Common myeloid progenitor, CD34-positive (primary cell): ENCODE measurements at regions not wholly inside any gene's neighbourhood (a gene's known extent, or its start where the extent isn't known, plus 50 kb on each side); places are given as distances from the start of the nearest gene placed in this dataset.

Experiments
- CTCF ChIA-PET: fragments of 350-600 bp; sonication (Branson Sonifier 250); formaldehyde crosslinking; loops from one replicate; lab custom pipeline; 2021; ENCODE audit warnings: antibody characterized with exemption; lab: Charles Lee
- POLR2A ChIA-PET: fragments of 350-600 bp; sonication (Branson Sonifier 250); formaldehyde crosslinking; loops from one replicate; lab custom pipeline; 2021; ENCODE audit warnings: antibody characterized with exemption; lab: Charles Lee
- DNase-seq, 3 donors: peaks; one replicate each; pipeline versions ENCODE4 v3.0.0 to v3.0.0-alpha.2; 2013
- H3K27ac ChIP-seq, 2 experiments: 1 replicate in 1 of 2; 2 replicates in 1 of 2; pipeline ENCODE4 v1.7.0; 2013; ENCODE audit warnings: inconsistent platforms in 2 of 2, low read length in 2 of 2, mild to moderate bottlenecking in 2 of 2, low read depth in 1 of 2, moderate library complexity in 1 of 2; ENCODE audit not compliant: severe bottlenecking in 2 of 2, insufficient read depth in 1 of 2, poor library complexity in 1 of 2
- H3K27me3 ChIP-seq, 5 experiments: replicated peaks in 2 of 5; 1 replicate in 3 of 5; 2 replicates in 2 of 5; pipeline versions ENCODE4 v1.6.1 to v1.7.0; 2013; ENCODE audit warnings: low read length in 4 of 5, mild to moderate bottlenecking in 2 of 5, moderate library complexity in 2 of 5, inconsistent platforms in 1 of 5; ENCODE audit not compliant: insufficient read depth in 5 of 5, control insufficient read depth in 4 of 5
- H3K36me3 ChIP-seq, 4 experiments: 1 replicate in 2 of 4; 2 replicates in 2 of 4; pipeline versions ENCODE4 v1.6.1 to v1.7.0; 2013; ENCODE audit warnings: low read length in 3 of 4, control low read depth in 1 of 4, mild to moderate bottlenecking in 1 of 4; ENCODE audit not compliant: control insufficient read depth in 4 of 4, insufficient read depth in 4 of 4
- H3K4me1 ChIP-seq, 4 experiments: 1 replicate in 3 of 4; 2 replicates in 1 of 4; pipeline versions ENCODE4 v1.6.1 to v1.7.1; 2013; ENCODE audit warnings: low read length in 3 of 4, mild to moderate bottlenecking in 3 of 4, control low read depth in 1 of 4, inconsistent platforms in 1 of 4, moderate library complexity in 1 of 4; ENCODE audit not compliant: control insufficient read depth in 4 of 4, insufficient read depth in 4 of 4; ENCODE audit errors: control extremely low read depth in 1 of 4
- H3K4me3 ChIP-seq, 7 experiments: 1 replicate in 4 of 7; 2 replicates in 3 of 7; pipeline versions ENCODE4 v1.5.1 to v1.7.0; 2013; ENCODE audit warnings: mild to moderate bottlenecking in 7 of 7, low read length in 6 of 7, moderate library complexity in 6 of 7, inconsistent platforms in 2 of 7, low read depth in 2 of 7, control low read depth in 1 of 7; ENCODE audit not compliant: insufficient read depth in 4 of 7, control insufficient read depth in 1 of 7; ENCODE audit errors: extremely low read depth in 1 of 7
- H3K9me3 ChIP-seq, 5 experiments: 1 replicate in 4 of 5; 2 replicates in 1 of 5; pipeline versions ENCODE4 v1.6.1 to v1.7.1; 2013; ENCODE audit warnings: low read length in 4 of 5, mild to moderate bottlenecking in 2 of 5, inconsistent platforms in 1 of 5, low read depth in 1 of 5, moderate library complexity in 1 of 5; ENCODE audit not compliant: control insufficient read depth in 4 of 5, insufficient read depth in 2 of 5; ENCODE audit errors: control extremely low read depth in 1 of 5
- WGBS: methylation state at CpG from one replicate; pipeline ENCODE4 v1.1.5; 2013; ENCODE audit not compliant: insufficient coverage; 5-methylcytosine and 5-hydroxymethylcytosine counted together

- ChIA-PET POLR2A (interaction anchor here (0.6 kb wide), 1 partner anchor 84 kb away, joined by 3 read pairs; no protein-coding TSS in a partner anchor), CTCF (interaction anchor here (1.0 to 2.0 kb wide), 4 partner anchors 9 to 410 kb away, joined by 4 to 5 read pairs (median 4); no protein-coding TSS in a partner anchor)
- 95% methylated on average over 10 of the region's 13 CpGs for WGBS
Observed at GRCh38 chr5:34496260-34496691, 159.9 kb upstream of the RAI14 start.

GRCh38 chr5:34496701-34497469, 159.2 kb upstream of the RAI14 start:
- no peak for DNase-seq
- no peak overlapping the region for H3K4me3 ChIP-seq
- ChIA-PET CTCF (interaction anchor here (0.7 to 2.0 kb wide), 6 partner anchors 10 to 410 kb away, joined by 3 to 5 read pairs (median 4); no protein-coding TSS in a partner anchor), POLR2A (no interaction called here)
- no peaks in the 10 kb centered on the region for H3K9me3 ChIP-seq
- H3K36me3 ChIP-seq, result no peaks in the 10 kb centered on the region
- WGBS, result 69% methylated on average over 10 of the region's 10 CpGs
- no peaks in the 10 kb centered on the region for H3K27me3 ChIP-seq
- no peak overlapping the region for H3K27ac ChIP-seq
- peaks cover 0 to 17% (median 4%) of the 10 kb centered on the region in 4 experiments for H3K4me1 ChIP-seq

More at GRCh38 chr5:34496260-34496691, 159.9 kb upstream of the RAI14 start:
- DNase-seq, result no peak
- H3K9me3 ChIP-seq, result no peaks in the 10 kb centered on the region
- H3K4me1 ChIP-seq, result peaks cover 0 to 17% (median 4%) of the 10 kb centered on the region in 4 experiments
- no peak overlapping the region for H3K27ac ChIP-seq
- no peaks in the 10 kb centered on the region for H3K36me3 ChIP-seq
- H3K27me3 ChIP-seq, result no peaks in the 10 kb centered on the region
- no peak overlapping the region for H3K4me3 ChIP-seq

GRCh38 chr5:34497470-34497808, 158.7 kb upstream of the RAI14 start:
- Histone ChIP-seq H3K4me3 (no peak overlapping the region), H3K9me3 (no peaks in the 10 kb centered on the region), H3K4me1 (peaks cover 0 to 17% (median 4%) of the 10 kb centered on the region in 4 experiments), H3K27ac (no peak overlapping the region), H3K27me3 (no peaks in the 10 kb centered on the region), H3K36me3 (no peaks in the 10 kb centered on the region)
- ChIA-PET POLR2A (no interaction called here), CTCF (interaction anchor here (0.7 to 2.0 kb wide), 4 partner anchors 10 to 401 kb away, joined by 3 to 5 read pairs (median 4); no protein-coding TSS in a partner anchor)
- no peak for DNase-seq
- WGBS, result 95% methylated on average over 3 of the region's 3 CpGs

GRCh38 chr5:34498572-34498971, 157.6 kb upstream of the RAI14 start:
- 96% methylated on average over 4 of the region's 4 CpGs for WGBS
- no peak overlapping the region for H3K4me3 ChIP-seq
- POLR2A ChIA-PET, result no interaction called here
- no peaks in the 10 kb centered on the region for H3K9me3 ChIP-seq
- peaks cover 0 to 17% (median 4%) of the 10 kb centered on the region in 4 experiments for H3K4me1 ChIP-seq
- H3K27me3 ChIP-seq, result no peaks in the 10 kb centered on the region
- DNase-seq, result no peak
- H3K36me3 ChIP-seq, result no peaks in the 10 kb centered on the region
- CTCF ChIA-PET, result interaction anchor here (1.2 kb wide), 1 partner anchor 26 kb away, joined by 3 read pairs; no protein-coding TSS in a partner anchor
- H3K27ac ChIP-seq, result no peak overlapping the region

GRCh38 chr5:34499001-34499734, 157.0 kb upstream of the RAI14 start:
- Histone ChIP-seq H3K36me3 (no peaks in the 10 kb centered on the region), H3K4me3 (no peak overlapping the region), H3K9me3 (no peaks in the 10 kb centered on the region), H3K27me3 (no peaks in the 10 kb centered on the region), H3K27ac (no peak overlapping the region), H3K4me1 (peaks cover 0 to 15% (median 4%) of the 10 kb centered on the region in 4 experiments)
- DNase-seq, result peak in 2 of 3 donors; percentile 52 to 67
- ChIA-PET CTCF (interaction anchor here (1.2 kb wide), 1 partner anchor 27 kb away, joined by 3 read pairs; no protein-coding TSS in a partner anchor), POLR2A (no interaction called here)
- 100% methylated on average over 2 of the region's 5 CpGs for WGBS

- ChIA-PET CTCF (interaction anchor here (1.2 kb wide), 1 partner anchor 14 kb away, joined by 4 read pairs; no protein-coding TSS in a partner anchor), POLR2A (no interaction called here)
- Histone ChIP-seq H3K4me1 (peaks cover 0 to 11% (median 4%) of the 10 kb centered on the region in 4 experiments), H3K27ac (no peak overlapping the region), H3K27me3 (no peaks in the 10 kb centered on the region), H3K9me3 (peaks cover 0 to 2% (median 0%) of the 10 kb centered on the region in 5 experiments), H3K36me3 (no peaks in the 10 kb centered on the region), H3K4me3 (no peak overlapping the region)
- DNase-seq, result no peak
- WGBS, result 96% methylated on average over 8 of the region's 9 CpGs
Observed at GRCh38 chr5:34500236-34500847, 155.8 kb upstream of the RAI14 start.
